OCI-LY1 (cell line): ENCODE measurements at regions not wholly inside any gene's neighbourhood (a gene's known extent, or its start where the extent isn't known, plus 50 kb on each side); places are given as distances from the start of the nearest gene placed in this dataset.

Experiments
- CTCF ChIP-seq: fragments of 200-600 bp; sonication (generic), shearing (Covaris generic); IDR thresholded peaks from 2 replicates; pipeline ENCODE4 v1.5.1; 2017; ENCODE audit warnings: mild to moderate bottlenecking, antibody characterized with exemption, low read length, moderate library complexity, mixed read lengths
- EZH2 ChIP-seq: fragments of 200-600 bp; sonication (generic), shearing (Covaris generic); IDR thresholded peaks from 2 replicates; pipeline ENCODE4 v1.8.0; 2017; ENCODE audit warnings: borderline replicate concordance, mixed run types, mild to moderate bottlenecking, antibody characterized with exemption, low read length, moderate library complexity, mixed read lengths

- TF ChIP-seq CTCF (no peak), EZH2 (no peak)
Measured at GRCh38 chr2:12617853-12618252, 98.9 kb upstream of the TRIB2 start.
